Ammon's horn (tissue), 1 donor: ENCODE measurements at regions not wholly inside any gene's neighbourhood (a gene's known extent, or its start where the extent isn't known, plus 50 kb on each side); places are given as distances from the start of the nearest gene placed in this dataset.
"Not testable (repeated sequence)": the region's sequence is repeated elsewhere in the genome, so short reads cannot be mapped to it uniquely, and the experiment has no call there.

Experiments
- DNase-seq: peaks from one replicate; pipeline ENCODE4 v3.0.0-alpha.2; 2016; ENCODE audit warnings: low spot score

DNA sequence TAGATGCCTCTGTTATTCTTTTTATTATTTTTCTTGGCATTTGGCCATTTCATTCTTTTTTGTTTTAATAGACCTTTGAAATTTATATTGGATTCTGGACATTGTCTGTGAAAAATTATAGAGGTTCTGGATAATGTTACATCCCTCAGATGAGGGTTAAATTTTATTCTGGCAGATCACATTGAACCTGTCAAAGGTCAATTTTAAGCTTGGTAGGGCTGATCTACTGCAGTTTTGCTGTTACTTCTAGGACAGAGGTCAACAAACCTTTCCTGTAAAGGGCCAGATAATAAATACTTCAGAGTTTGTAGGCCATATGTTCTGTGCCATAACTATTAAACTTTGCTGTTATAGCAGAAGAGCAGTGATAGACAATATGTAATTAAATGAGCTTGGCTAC, 318.9 kb upstream of the DPPA4 start:
- DNase-seq = no peak

- no peak for DNase-seq
Measured at GRCh38 chr3:109678600-109678999, 341.3 kb upstream of the DPPA4 start.

- no peak for DNase-seq
Measured at GRCh38 chr3:109679664-109680063, 342.3 kb upstream of the DPPA4 start.

DNA sequence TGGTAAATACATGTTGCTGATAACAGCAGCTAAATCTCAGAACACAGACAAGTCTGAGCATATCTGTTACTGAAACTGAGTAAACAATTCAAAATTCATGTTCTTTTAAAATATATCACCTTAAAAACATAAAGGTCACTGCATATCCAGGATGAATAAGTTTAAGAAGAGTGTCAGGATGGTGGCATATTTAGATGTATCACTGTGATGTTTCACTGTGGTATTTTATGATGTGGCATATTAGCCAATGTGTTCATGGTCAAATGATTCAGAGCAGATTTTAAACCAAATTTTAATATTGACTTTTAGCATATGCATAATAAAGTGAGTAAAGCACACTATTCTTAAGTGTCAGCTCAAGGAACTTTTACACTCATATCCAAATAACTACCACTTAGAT, 346.4 kb upstream of the DPPA4 start:
- DNase-seq = no peak

- peak; percentile 31 for DNase-seq
Measured at GRCh38 chr3:109685084-109686079, 348.0 kb upstream of the DPPA4 start.

DNA sequence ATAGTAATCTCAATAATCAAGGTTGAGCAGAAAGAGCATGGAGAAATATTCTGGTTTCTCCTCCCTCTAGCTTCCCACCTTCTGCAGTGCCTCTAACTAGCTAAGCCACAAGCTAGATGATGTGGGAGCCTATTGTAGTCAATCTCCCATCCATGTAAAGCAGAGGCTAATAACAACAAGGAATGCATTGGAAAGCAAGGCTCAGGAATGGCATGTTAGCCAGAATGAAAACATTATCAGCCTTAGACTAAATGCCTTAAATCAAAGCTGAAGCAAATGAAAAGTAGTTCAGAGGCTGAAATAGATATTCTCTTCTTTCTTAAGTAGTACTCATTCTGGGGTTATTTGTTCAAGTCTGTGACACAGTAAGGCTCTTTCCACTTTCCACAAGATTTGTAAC, 350.3 kb upstream of the DPPA4 start:
- DNase-seq = no peak

- DNase-seq = no peak
Measured at GRCh38 chr3:109696932-109697331, 359.6 kb upstream of the DPPA4 start.

DNA sequence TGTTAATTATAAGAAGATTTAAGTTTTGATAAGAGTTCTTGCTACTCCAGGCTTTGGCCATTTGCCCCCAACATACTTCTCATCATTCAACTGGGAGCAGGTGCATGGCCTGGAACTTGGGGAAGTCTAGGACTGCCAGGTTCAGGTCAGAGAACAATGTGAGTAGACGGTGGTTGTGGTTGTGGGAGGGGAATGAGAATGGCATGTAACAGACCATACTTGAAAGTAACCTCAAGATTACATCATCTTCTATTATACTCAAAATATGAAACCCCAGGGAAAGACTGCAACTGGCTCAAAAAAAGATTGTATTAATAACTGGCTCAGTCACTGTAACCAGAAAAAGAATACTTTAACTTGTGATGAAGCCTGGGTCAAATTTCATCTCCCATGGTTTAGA, 364.9 kb upstream of the DPPA4 start:
- no peak for DNase-seq

GRCh38 chr3:109702976-109703375, 365.6 kb upstream of the DPPA4 start:
- no peak for DNase-seq

- DNase-seq = not testable (repeated sequence)
Measured at GRCh38 chr3:109705133-109705532, 367.8 kb upstream of the DPPA4 start.

GRCh38 chr3:109707617-109708016, 370.3 kb upstream of the DPPA4 start:
- DNase-seq = no peak

- no peak for DNase-seq
Measured at GRCh38 chr3:109713288-109713687, 375.9 kb upstream of the DPPA4 start.

- DNase-seq = no peak
Measured at GRCh38 chr3:109715707-109716106, 378.4 kb upstream of the DPPA4 start.

DNA sequence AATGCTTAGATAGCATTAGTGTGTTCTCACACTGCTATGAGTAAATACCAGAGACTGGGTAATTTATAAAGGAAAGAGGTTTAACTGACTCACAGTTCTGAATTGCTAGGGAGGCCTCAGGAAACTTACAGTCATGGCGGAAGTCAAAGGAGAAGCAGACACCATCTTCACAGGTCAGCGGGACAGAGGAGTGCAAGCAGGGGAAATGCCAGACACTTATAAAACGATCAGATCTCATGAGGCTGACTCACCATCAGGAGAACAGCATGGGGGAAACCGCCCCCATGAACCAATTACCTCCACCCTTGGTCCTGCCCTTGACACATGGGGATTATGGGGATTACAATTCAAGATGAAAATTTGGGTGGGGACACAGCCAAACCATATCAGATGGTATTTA, 381.5 kb upstream of the DPPA4 start:
- DNase-seq = no peak

DNA sequence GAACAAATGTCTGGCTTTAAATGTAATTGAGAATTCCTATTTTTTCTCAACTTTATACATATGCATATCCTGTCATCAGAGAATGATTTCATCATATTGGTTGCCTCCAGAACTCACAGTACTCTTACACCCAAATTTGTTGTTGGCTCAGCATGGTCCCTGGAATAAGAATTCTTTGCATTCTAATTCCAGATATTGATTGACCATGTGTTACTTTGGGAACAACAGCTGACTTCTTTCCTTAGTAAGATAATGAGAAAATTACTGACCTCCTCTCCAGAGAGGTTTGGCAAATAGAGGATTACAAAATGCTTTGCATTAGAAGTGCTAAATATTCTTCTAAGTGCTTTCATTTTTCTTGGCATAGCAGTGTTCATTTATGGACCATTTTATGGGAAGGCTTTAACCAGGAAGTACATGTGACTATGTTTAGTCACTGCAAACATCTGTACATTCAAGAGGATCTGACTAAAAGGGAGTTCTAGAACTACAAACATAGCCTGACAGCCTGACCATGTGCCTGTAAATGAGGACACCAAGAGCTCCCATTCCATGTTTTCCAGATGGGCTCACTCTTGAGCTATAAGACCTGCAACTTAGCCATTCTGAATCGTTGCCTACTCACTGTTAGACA, 391.6 kb upstream of the DPPA4 start:
- no peak for DNase-seq

- DNase-seq = peak; percentile 60
Measured at GRCh38 chr3:109731639-109732473, 394.5 kb upstream of the DPPA4 start.

DNA sequence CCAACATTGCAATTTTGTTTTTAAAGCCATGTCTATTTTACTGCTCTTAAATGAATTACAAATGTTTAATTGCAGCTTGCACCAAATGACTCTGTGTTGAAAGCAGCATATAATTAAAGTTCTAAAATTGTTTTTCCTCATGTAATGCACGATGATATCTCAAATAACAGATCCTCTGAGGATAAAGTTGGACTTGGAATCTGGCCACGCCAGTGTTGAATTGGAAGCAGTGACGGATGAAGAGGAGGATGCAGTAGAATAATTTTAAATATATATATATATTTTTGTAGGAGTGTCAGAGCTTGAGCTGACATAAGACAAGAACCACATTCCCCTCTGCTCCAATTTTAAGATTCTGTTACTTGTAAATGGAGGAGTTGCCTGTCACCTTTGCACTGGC, 406.6 kb upstream of the DPPA4 start:
- DNase-seq = no peak

DNA sequence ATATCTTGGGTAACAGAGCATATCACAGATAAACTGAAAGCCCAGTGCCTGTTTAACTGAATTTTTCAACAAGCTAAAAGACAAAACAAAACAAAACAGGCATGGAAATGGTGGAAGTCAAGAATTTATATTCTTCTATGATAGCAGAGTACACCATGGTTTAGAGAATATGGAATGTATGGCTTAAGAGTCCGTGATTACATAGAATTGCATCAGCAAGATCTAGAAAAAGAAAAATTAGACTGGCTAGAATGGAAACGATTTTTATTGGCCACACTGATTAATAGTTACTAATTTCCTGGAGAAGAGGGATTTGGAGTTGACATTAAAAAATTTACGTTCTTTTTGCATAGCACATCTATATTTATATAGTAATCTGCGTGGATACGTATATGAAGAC, 435.2 kb upstream of the DPPA4 start:
- DNase-seq = no peak

- DNase-seq = no peak
Measured at GRCh38 chr3:109774108-109774507, 436.8 kb upstream of the DPPA4 start.

DNA sequence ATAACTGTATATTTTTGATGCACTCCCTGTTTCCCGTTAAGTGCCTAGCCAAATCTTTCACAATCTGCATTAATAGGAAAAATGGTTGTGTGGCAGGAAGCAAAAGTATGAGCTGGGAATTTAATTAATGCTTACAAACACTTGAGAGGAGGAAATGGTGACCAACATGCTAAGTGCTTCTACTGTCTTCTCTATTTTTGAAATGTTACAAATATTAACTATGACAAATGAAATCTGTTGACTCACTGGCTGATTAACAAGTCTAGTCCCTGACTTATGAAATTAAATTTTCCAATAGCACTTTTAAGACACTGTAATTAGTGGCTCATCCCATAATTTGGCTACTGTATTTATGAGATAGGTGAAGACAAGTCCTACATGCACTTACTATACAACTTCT, 446.9 kb upstream of the DPPA4 start:
- DNase-seq = no peak

GRCh38 chr3:109784852-109785631, 447.7 kb upstream of the DPPA4 start:
- peak; percentile 17 for DNase-seq

DNA sequence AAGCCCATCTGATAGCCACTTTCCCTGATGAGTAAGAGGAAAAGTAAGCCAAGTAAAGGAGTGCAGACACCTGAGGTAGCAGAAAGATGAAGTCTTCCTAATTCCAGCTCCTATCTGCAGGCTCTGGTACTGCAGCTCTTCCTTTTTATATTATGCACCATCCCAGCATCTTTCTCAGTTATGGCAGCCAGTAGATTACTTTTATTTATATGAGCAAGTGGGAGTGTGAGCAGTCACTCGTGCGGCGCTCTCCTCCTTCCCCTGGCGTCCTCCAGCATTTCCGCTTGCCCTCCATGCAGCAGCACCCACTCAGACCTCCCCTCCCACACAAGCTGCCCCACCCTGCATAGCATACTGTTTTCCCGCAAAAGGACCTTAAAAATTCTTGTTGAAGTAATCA, 465.9 kb upstream of the DPPA4 start:
- DNase-seq = no peak
